ENCODE measurements at regions not wholly inside any gene's neighbourhood (a gene's known extent, or its start where the extent isn't known, plus 50 kb on each side); places are given as distances from the start of the nearest gene placed in this dataset.

DNA sequence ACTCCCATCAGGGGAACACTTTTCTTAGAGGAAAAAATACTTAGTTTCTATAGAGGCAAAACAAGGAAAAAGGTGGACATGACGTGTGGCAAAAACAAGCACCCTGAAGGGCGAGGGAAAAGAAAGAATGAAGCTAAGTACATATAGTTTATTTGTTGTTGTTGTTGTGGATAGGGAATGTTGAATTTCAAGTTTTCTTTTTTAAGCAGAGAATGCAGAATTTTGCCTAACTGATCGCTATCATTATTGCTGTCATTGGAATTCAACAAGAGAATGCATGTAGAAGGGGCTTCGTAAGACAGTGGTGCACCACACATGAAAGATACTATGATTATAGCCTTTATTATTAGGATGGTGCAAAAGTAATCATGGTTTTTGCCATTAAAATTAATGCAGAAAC, 144.0 kb downstream of the LMO4 start:
- DNase-seq, result no peak
- H4K20me1 ChIP-seq (ENCODE audit: insufficient read depth, low read depth, low read length), result no peaks in the 10 kb centered on the region
- no peak overlapping the region for H3K27ac ChIP-seq (ENCODE audit: low read length)
- no peak overlapping the region for H3K4me2 ChIP-seq (ENCODE audit: low read depth, low read length, poor library complexity, severe bottlenecking)
- H3K4me3 ChIP-seq (ENCODE audit: low read length), result no peak overlapping the region
- no peaks in the 10 kb centered on the region for H3K36me3 ChIP-seq (ENCODE audit: insufficient read depth, low read length)
- no peak overlapping the region for H3K9ac ChIP-seq (ENCODE audit: low read length)
- no peaks in the 10 kb centered on the region for H3K4me1 ChIP-seq (ENCODE audit: low read length)
- H3K27me3 ChIP-seq (ENCODE audit: low read length), result no peaks in the 10 kb centered on the region
- H3K9me3 ChIP-seq (ENCODE audit: low read length), result no peaks in the 10 kb centered on the region
- no peaks in the 10 kb centered on the region for H3K79me2 ChIP-seq (ENCODE audit: low read length)
- no peaks in the 10 kb centered on the region for H3K9me2 ChIP-seq (replicated peaks; ENCODE audit: insufficient read depth, low read length)
- H2AFZ ChIP-seq (ENCODE audit: low read length), result no peak overlapping the region

GRCh38 chr1:87473203-87473661, 144.6 kb downstream of the LMO4 start:
- Histone ChIP-seq H4K20me1 (ENCODE audit: insufficient read depth, low read depth, low read length) (no peaks in the 10 kb centered on the region), H3K36me3 (ENCODE audit: insufficient read depth, low read length) (no peaks in the 10 kb centered on the region), H3K9ac (ENCODE audit: low read length) (no peak overlapping the region), H3K4me3 (ENCODE audit: low read length) (no peak overlapping the region), H3K9me3 (ENCODE audit: low read length) (no peaks in the 10 kb centered on the region), H3K27ac (ENCODE audit: low read length) (no peak overlapping the region), H3K79me2 (ENCODE audit: low read length) (no peaks in the 10 kb centered on the region), H3K9me2 (replicated peaks; ENCODE audit: insufficient read depth, low read length) (no peaks in the 10 kb centered on the region), H3K4me2 (ENCODE audit: low read depth, low read length, poor library complexity, severe bottlenecking) (no peak overlapping the region), H2AFZ (ENCODE audit: low read length) (no peak overlapping the region), H3K4me1 (ENCODE audit: low read length) (no peaks in the 10 kb centered on the region), H3K27me3 (ENCODE audit: low read length) (no peaks in the 10 kb centered on the region)
- DNase-seq, result no peak

- no peaks in the 10 kb centered on the region for H3K36me3 ChIP-seq (ENCODE audit: insufficient read depth, low read length)
Measured at GRCh38 chr1:87474098-87474497, 145.4 kb downstream of the LMO4 start.

GRCh38 chr1:87478231-87478630, 149.6 kb downstream of the LMO4 start:
- no peak overlapping the region for H3K4me2 ChIP-seq (ENCODE audit: low read depth, low read length, poor library complexity, severe bottlenecking)
- no peak for DNase-seq

More at GRCh38 chr1:87474098-87474497, 145.4 kb downstream of the LMO4 start:
- Histone ChIP-seq H3K27ac (ENCODE audit: low read length) (no peak overlapping the region), H3K79me2 (ENCODE audit: low read length) (no peaks in the 10 kb centered on the region), H3K9me3 (ENCODE audit: low read length) (no peaks in the 10 kb centered on the region), H4K20me1 (ENCODE audit: insufficient read depth, low read depth, low read length) (no peaks in the 10 kb centered on the region), H3K4me3 (ENCODE audit: low read length) (no peak overlapping the region), H3K4me1 (ENCODE audit: low read length) (no peaks in the 10 kb centered on the region), H3K9ac (ENCODE audit: low read length) (no peak overlapping the region), H3K27me3 (ENCODE audit: low read length) (no peaks in the 10 kb centered on the region), H3K9me2 (replicated peaks; ENCODE audit: insufficient read depth, low read length) (no peaks in the 10 kb centered on the region), H2AFZ (ENCODE audit: low read length) (no peak overlapping the region), H3K4me2 (ENCODE audit: low read depth, low read length, poor library complexity, severe bottlenecking) (no peak overlapping the region)
- no peak for DNase-seq

DNA sequence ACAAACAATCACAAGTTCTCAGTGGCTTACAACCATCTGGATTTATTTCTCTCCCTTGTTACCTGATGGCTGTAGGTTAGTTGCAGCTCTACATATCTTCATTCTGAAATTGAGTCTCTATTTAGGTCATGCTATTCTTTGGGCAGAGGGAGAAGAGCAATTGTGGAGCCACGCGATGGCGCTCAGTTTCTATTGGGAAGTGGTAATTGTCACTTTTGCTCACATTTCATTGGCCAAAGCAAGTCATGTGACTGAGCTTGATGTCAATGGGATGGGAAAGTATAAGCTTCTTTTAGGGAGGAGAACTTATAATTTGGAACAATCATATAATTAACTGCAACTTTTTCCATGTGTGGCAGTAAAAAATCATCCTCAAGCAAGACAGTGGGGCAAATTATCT, 166.5 kb downstream of the LMO4 start:
- Histone ChIP-seq H4K20me1 (ENCODE audit: insufficient read depth, low read depth, low read length) (no peaks in the 10 kb centered on the region), H3K27ac (ENCODE audit: low read length) (no peak overlapping the region), H2AFZ (ENCODE audit: low read length) (no peak overlapping the region), H3K27me3 (ENCODE audit: low read length) (no peaks in the 10 kb centered on the region), H3K4me3 (ENCODE audit: low read length) (no peak overlapping the region), H3K9me2 (replicated peaks; ENCODE audit: insufficient read depth, low read length) (no peaks in the 10 kb centered on the region), H3K79me2 (ENCODE audit: low read length) (no peaks in the 10 kb centered on the region), H3K4me2 (ENCODE audit: low read depth, low read length, poor library complexity, severe bottlenecking) (no peak overlapping the region), H3K9me3 (ENCODE audit: low read length) (no peaks in the 10 kb centered on the region), H3K4me1 (ENCODE audit: low read length) (no peaks in the 10 kb centered on the region), H3K9ac (ENCODE audit: low read length) (no peak overlapping the region), H3K36me3 (ENCODE audit: insufficient read depth, low read length) (no peaks in the 10 kb centered on the region)
- DNase-seq, result peak; percentile 76

More at GRCh38 chr1:87478231-87478630, 149.6 kb downstream of the LMO4 start:
- no peak overlapping the region for H3K9ac ChIP-seq (ENCODE audit: low read length)
- no peaks in the 10 kb centered on the region for H3K9me2 ChIP-seq (replicated peaks; ENCODE audit: insufficient read depth, low read length)
- H2AFZ ChIP-seq (ENCODE audit: low read length), result no peak overlapping the region
- H3K4me1 ChIP-seq (ENCODE audit: low read length), result no peaks in the 10 kb centered on the region
- H3K36me3 ChIP-seq (ENCODE audit: insufficient read depth, low read length), result no peaks in the 10 kb centered on the region
- no peaks in the 10 kb centered on the region for H4K20me1 ChIP-seq (ENCODE audit: insufficient read depth, low read depth, low read length)
- no peaks in the 10 kb centered on the region for H3K27me3 ChIP-seq (ENCODE audit: low read length)
- no peaks in the 10 kb centered on the region for H3K9me3 ChIP-seq (ENCODE audit: low read length)
- H3K27ac ChIP-seq (ENCODE audit: low read length), result no peak overlapping the region
- no peaks in the 10 kb centered on the region for H3K79me2 ChIP-seq (ENCODE audit: low read length)
- no peak overlapping the region for H3K4me3 ChIP-seq (ENCODE audit: low read length)

GRCh38 chr1:87495870-87496269, 167.2 kb downstream of the LMO4 start:
- H3K4me2 ChIP-seq (ENCODE audit: low read depth, low read length, poor library complexity, severe bottlenecking), result no peak overlapping the region
- no peak overlapping the region for H3K4me3 ChIP-seq (ENCODE audit: low read length)
- no peaks in the 10 kb centered on the region for H3K79me2 ChIP-seq (ENCODE audit: low read length)
- no peaks in the 10 kb centered on the region for H3K4me1 ChIP-seq (ENCODE audit: low read length)
- no peak overlapping the region for H3K9ac ChIP-seq (ENCODE audit: low read length)
- no peak overlapping the region for H2AFZ ChIP-seq (ENCODE audit: low read length)
- H3K36me3 ChIP-seq (ENCODE audit: insufficient read depth, low read length), result no peaks in the 10 kb centered on the region
- H4K20me1 ChIP-seq (ENCODE audit: insufficient read depth, low read depth, low read length), result no peaks in the 10 kb centered on the region
- no peak overlapping the region for H3K27ac ChIP-seq (ENCODE audit: low read length)
- H3K9me3 ChIP-seq (ENCODE audit: low read length), result no peaks in the 10 kb centered on the region
- H3K9me2 ChIP-seq (replicated peaks; ENCODE audit: insufficient read depth, low read length), result no peaks in the 10 kb centered on the region
- no peaks in the 10 kb centered on the region for H3K27me3 ChIP-seq (ENCODE audit: low read length)
- no peak for DNase-seq

- no peaks in the 10 kb centered on the region for H3K27me3 ChIP-seq (ENCODE audit: low read length)
- H3K79me2 ChIP-seq (ENCODE audit: low read length), result no peaks in the 10 kb centered on the region
- no peak for DNase-seq
- H3K9me2 ChIP-seq (replicated peaks; ENCODE audit: insufficient read depth, low read length), result no peaks in the 10 kb centered on the region
- H3K27ac ChIP-seq (ENCODE audit: low read length), result no peak overlapping the region
- no peaks in the 10 kb centered on the region for H3K36me3 ChIP-seq (ENCODE audit: insufficient read depth, low read length)
- H3K9ac ChIP-seq (ENCODE audit: low read length), result no peak overlapping the region
- H3K9me3 ChIP-seq (ENCODE audit: low read length), result no peaks in the 10 kb centered on the region
- H4K20me1 ChIP-seq (ENCODE audit: insufficient read depth, low read depth, low read length), result no peaks in the 10 kb centered on the region
- no peak overlapping the region for H3K4me2 ChIP-seq (ENCODE audit: low read depth, low read length, poor library complexity, severe bottlenecking)
- no peaks in the 10 kb centered on the region for H3K4me1 ChIP-seq (ENCODE audit: low read length)
- H2AFZ ChIP-seq (ENCODE audit: low read length), result no peak overlapping the region
- H3K4me3 ChIP-seq (ENCODE audit: low read length), result no peak overlapping the region
Measured at GRCh38 chr1:87497380-87498203, 168.9 kb downstream of the LMO4 start.

GRCh38 chr1:87501738-87502137, 173.1 kb downstream of the LMO4 start:
- Histone ChIP-seq H3K27me3 (ENCODE audit: low read length) (no peaks in the 10 kb centered on the region), H3K4me2 (ENCODE audit: low read depth, low read length, poor library complexity, severe bottlenecking) (no peak overlapping the region), H3K9me2 (replicated peaks; ENCODE audit: insufficient read depth, low read length) (no peaks in the 10 kb centered on the region), H3K4me1 (ENCODE audit: low read length) (no peaks in the 10 kb centered on the region), H3K36me3 (ENCODE audit: insufficient read depth, low read length) (no peaks in the 10 kb centered on the region), H3K9me3 (ENCODE audit: low read length) (no peaks in the 10 kb centered on the region), H3K79me2 (ENCODE audit: low read length) (no peaks in the 10 kb centered on the region), H2AFZ (ENCODE audit: low read length) (no peak overlapping the region), H4K20me1 (ENCODE audit: insufficient read depth, low read depth, low read length) (no peaks in the 10 kb centered on the region), H3K9ac (ENCODE audit: low read length) (no peak overlapping the region), H3K4me3 (ENCODE audit: low read length) (no peak overlapping the region), H3K27ac (ENCODE audit: low read length) (no peak overlapping the region)
- DNase-seq, result no peak
